SIG-M5 (cell line): ENCODE measurements at regions not wholly inside any gene's neighbourhood (a gene's known extent, or its start where the extent isn't known, plus 50 kb on each side); places are given as distances from the start of the nearest gene placed in this dataset.

Experiments
- DNase-seq: peaks from one replicate; lab custom pipeline; 2025; lab: John Stamatoyannopoulos, UW

- DNase-seq: no peak
These were observed 50.5 kb upstream of the PRDM1 start for GRCh38 chr6:106035655-106036054.

- no peak for DNase-seq
These were observed 52.3 kb upstream of the PRDM1 start for GRCh38 chr6:106033806-106034205.

- DNase-seq: no peak
These were observed 58.4 kb upstream of the PRDM1 start for GRCh38 chr6:106027758-106028157.

GRCh38 chr6:106026748-106027715 is 59.1 kb upstream of the PRDM1 start:
- no peak for DNase-seq

GRCh38 chr6:106025655-106026054 is 60.5 kb upstream of the PRDM1 start:
- DNase-seq: no peak

GRCh38 chr6:106022801-106023200 is 63.3 kb upstream of the PRDM1 start:
- DNase-seq: no peak

- DNase-seq: no peak
These were observed 68.7 kb upstream of the PRDM1 start for GRCh38 chr6:106017454-106017853.

GRCh38 chr6:106014955-106015354 is 71.2 kb upstream of the PRDM1 start:
- DNase-seq: no peak

- DNase-seq: no peak
These were observed 74.7 kb upstream of the PRDM1 start for GRCh38 chr6:106011476-106011875.

- DNase-seq: no peak
These were observed 80.2 kb upstream of the PRDM1 start for GRCh38 chr6:106005954-106006353.

- DNase-seq: no peak
These were observed 81.1 kb upstream of the PRDM1 start for GRCh38 chr6:106005013-106005412.

GRCh38 chr6:106003268-106003987 is 82.7 kb upstream of the PRDM1 start:
- no peak for DNase-seq

- no peak for DNase-seq
These were observed 84.1 kb upstream of the PRDM1 start for GRCh38 chr6:106002005-106002404.

- DNase-seq: no peak
These were observed 85.2 kb upstream of the PRDM1 start for GRCh38 chr6:106000935-106001334.

GRCh38 chr6:105997482-105997881 is 88.7 kb upstream of the PRDM1 start:
- DNase-seq: no peak

- no peak for DNase-seq
These were observed 90.7 kb upstream of the PRDM1 start for GRCh38 chr6:105995391-105995865.

GRCh38 chr6:105994591-105995390 is 91.3 kb upstream of the PRDM1 start:
- no peak for DNase-seq

- DNase-seq: no peak
These were observed 92.0 kb upstream of the PRDM1 start for GRCh38 chr6:105994118-105994590.

GRCh38 chr6:105993341-105994117 is 92.6 kb upstream of the PRDM1 start:
- no peak for DNase-seq

GRCh38 chr6:105992315-105992961 is 93.7 kb upstream of the PRDM1 start:
- DNase-seq: no peak
